Gastroesophageal sphincter (tissue), 4 donors: ENCODE measurements at regions not wholly inside any gene's neighbourhood (a gene's known extent, or its start where the extent isn't known, plus 50 kb on each side); places are given as distances from the start of the nearest gene placed in this dataset.

Source experiments
- ATAC-seq: fragments of 150-250 bp; one replicate; pipeline ENCODE4 v1.9.1; 2016; ENCODE audit warnings: mild to moderate bottlenecking, moderate library complexity
- H3K27ac ChIP-seq, 4 donors: fragments of 200-600 bp; sonication (generic) in 3 of 4; 1 replicate in 3 of 4; 2 replicates in 1 of 4; pipeline ENCODE4 v1.5.1; 2016 to 2019
- H3K27me3 ChIP-seq: fragments of 200-600 bp; sonication (generic); one replicate; pipeline ENCODE4 v1.5.1; 2019
- H3K36me3 ChIP-seq, 2 donors: fragments of 200-600 bp; sonication (generic); one replicate each; pipeline ENCODE4 v1.5.1; 2019; ENCODE audit warnings: control low read depth in 1 of 2
- H3K4me1 ChIP-seq, 3 donors: fragments of 200-600 bp; sonication (generic); 1 replicate in 2 of 3; 2 replicates in 1 of 3; pipeline ENCODE4 v1.5.1; 2016 to 2019; ENCODE audit warnings: control low read depth in 2 of 3
- H3K4me3 ChIP-seq, 2 donors: fragments of 200-600 bp; sonication (generic); one replicate each; pipeline ENCODE4 v1.5.1; 2019; ENCODE audit warnings: mild to moderate bottlenecking in 1 of 2, moderate library complexity in 1 of 2
- H3K9me3 ChIP-seq, 3 donors: fragments of 200-600 bp; sonication (generic); one replicate each; pipeline ENCODE4 v1.5.1; 2017 to 2019; ENCODE audit warnings: control low read depth in 2 of 3
- EP300 ChIP-seq: sonication (generic); formaldehyde crosslinking; IDR thresholded peaks from one replicate; pipeline ENCODE4 v1.6.1; 2017; ENCODE audit warnings: antibody characterized with exemption, mild to moderate bottlenecking
- POLR2A ChIP-seq, 2 donors: fragments of 450-650 bp; IDR thresholded peaks; one replicate each; pipeline ENCODE4 v1.6.1; 2017; ENCODE audit warnings: antibody characterized with exemption in 2 of 2, mild to moderate bottlenecking in 2 of 2, moderate library complexity in 1 of 2
- POLR2AphosphoS5 ChIP-seq: sonication (generic); formaldehyde crosslinking; IDR thresholded peaks from one replicate; pipeline ENCODE4 v1.6.1; 2017; ENCODE audit warnings: antibody characterized with exemption
- WGBS, 2 donors: methylation state at CpG; one replicate each; pipeline ENCODE4 v1.1.5; 2018; ENCODE audit warnings: low coverage in 1 of 2; 5-methylcytosine and 5-hydroxymethylcytosine counted together
- TF ChIP-seq, protein P1 (sequence below), 4 experiments: fragments of 200-600 bp in 2 of 4; fragments of 450-650 bp in 2 of 4; sonication (generic) in 1 of 4; IDR thresholded peaks; one replicate each; pipeline ENCODE4 v1.5.1; 2017 to 2019; ENCODE audit warnings: antibody characterized with exemption in 4 of 4, mild to moderate bottlenecking in 2 of 4, moderate library complexity in 2 of 4

- TF ChIP-seq, protein P1, sequence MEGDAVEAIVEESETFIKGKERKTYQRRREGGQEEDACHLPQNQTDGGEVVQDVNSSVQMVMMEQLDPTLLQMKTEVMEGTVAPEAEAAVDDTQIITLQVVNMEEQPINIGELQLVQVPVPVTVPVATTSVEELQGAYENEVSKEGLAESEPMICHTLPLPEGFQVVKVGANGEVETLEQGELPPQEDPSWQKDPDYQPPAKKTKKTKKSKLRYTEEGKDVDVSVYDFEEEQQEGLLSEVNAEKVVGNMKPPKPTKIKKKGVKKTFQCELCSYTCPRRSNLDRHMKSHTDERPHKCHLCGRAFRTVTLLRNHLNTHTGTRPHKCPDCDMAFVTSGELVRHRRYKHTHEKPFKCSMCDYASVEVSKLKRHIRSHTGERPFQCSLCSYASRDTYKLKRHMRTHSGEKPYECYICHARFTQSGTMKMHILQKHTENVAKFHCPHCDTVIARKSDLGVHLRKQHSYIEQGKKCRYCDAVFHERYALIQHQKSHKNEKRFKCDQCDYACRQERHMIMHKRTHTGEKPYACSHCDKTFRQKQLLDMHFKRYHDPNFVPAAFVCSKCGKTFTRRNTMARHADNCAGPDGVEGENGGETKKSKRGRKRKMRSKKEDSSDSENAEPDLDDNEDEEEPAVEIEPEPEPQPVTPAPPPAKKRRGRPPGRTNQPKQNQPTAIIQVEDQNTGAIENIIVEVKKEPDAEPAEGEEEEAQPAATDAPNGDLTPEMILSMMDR (IDR thresholded peaks at IDR 0.05) = no peak
- TF ChIP-seq POLR2A (IDR thresholded peaks at IDR 0.05) = no peak
- no peak for TF ChIP-seq EP300
- no peak for TF ChIP-seq POLR2AphosphoS5
- H3K4me3 ChIP-seq = no peak overlapping the region
- 33 to 56% methylated on average over 1 to 3 of the region's 3 CpGs for WGBS, 2 donors
- no peaks in the 10 kb centered on the region for H3K36me3 ChIP-seq
- no peak for ATAC-seq
- peaks cover 0 to 10% (median 0%) of the 10 kb centered on the region in 3 donors for H3K9me3 ChIP-seq
- H3K27me3 ChIP-seq = no peaks in the 10 kb centered on the region
- no peaks in the 10 kb centered on the region for H3K4me1 ChIP-seq
- no peak overlapping the region for H3K27ac ChIP-seq
Measured at GRCh38 chr4:84366161-84366560, 132.9 kb downstream of the NKX6-1 start.

DNA sequence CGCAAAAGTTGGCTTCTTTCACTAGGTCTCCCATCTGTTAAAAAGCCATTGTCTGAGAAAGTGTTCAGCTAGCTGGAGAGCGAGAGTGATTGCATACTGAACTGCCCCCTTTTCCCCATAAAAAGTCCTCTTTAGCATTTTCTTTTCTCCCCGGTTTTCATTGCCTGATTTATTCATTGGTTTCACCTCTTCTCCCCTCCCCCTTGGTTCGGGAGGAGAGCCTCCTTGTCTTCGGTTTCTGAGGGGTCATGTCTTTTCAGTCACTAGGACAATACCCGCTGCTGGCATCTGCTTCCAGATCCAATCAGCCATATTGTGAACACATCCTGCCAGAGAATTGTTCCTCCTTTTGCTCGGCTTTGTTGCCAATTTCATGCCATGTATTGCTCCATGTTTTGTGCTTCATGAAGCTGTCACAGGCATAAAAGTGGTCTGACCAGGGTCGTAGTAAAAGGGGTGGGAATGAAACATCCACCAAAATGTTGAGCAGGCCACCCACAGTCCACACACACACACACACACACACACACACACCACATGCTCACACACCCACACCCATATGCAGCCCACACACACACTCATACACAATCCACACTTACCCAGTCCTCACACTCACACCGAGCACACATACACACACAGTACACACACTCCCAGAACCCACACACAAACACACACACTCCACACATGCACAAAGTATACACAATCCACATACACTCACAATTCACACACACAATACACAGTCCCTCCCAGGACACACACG lies 136.0 kb downstream of the NKX6-1 start:
- peaks cover 0 to 10% (median 0%) of the 10 kb centered on the region in 3 donors for H3K9me3 ChIP-seq
- no peaks in the 10 kb centered on the region for H3K36me3 ChIP-seq
- TF ChIP-seq EP300 = no peak
- TF ChIP-seq POLR2AphosphoS5 = no peak
- no peak for TF ChIP-seq POLR2A (IDR thresholded peaks at IDR 0.05)
- TF ChIP-seq, protein P1 (IDR thresholded peaks at IDR 0.05) = no peak
- no peak overlapping the region for H3K27ac ChIP-seq
- ATAC-seq = no peak
- no peaks in the 10 kb centered on the region for H3K27me3 ChIP-seq
- H3K4me3 ChIP-seq = no peak overlapping the region
- H3K4me1 ChIP-seq = no peaks in the 10 kb centered on the region
- 75 to 85% methylated on average over 7 to 10 of the region's 10 CpGs for WGBS, 2 donors

GRCh38 chr4:84342161-84342560 lies 156.9 kb downstream of the NKX6-1 start:
- H3K36me3 ChIP-seq = no peaks in the 10 kb centered on the region
- H3K27me3 ChIP-seq = no peaks in the 10 kb centered on the region
- H3K4me3 ChIP-seq = no peak overlapping the region
- no CpG with 5 or more reads among the region's 3 CpGs for WGBS, 2 donors
- no peak for ATAC-seq
- peaks cover 0 to 28% (median 0%) of the 10 kb centered on the region in 3 donors for H3K9me3 ChIP-seq
- no peak overlapping the region for H3K27ac ChIP-seq
- no peaks in the 10 kb centered on the region for H3K4me1 ChIP-seq
- no peak for TF ChIP-seq POLR2AphosphoS5
- TF ChIP-seq POLR2A (IDR thresholded peaks at IDR 0.05) = no peak
- TF ChIP-seq EP300 = no peak
- TF ChIP-seq, protein P1 (IDR thresholded peaks at IDR 0.05) = no peak

DNA sequence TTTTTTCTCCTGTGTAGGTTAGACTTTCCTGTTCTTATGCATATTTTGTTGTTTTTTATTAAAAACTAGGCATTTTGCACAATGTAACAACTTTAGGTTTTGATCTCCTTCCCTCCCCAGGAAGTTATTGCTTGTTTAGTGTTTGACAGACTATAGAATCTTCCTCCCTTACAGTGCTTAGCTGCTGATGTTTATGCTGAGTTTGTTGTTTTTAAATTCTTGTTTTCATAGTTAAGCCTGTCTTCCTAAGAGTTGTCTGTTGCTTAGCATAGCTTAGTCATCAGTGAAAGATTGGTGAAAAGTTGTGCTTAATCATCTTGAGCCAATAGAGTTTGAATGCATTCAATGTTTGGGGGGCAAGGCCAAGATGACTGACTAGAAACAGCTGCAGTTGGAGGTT lies 157.5 kb downstream of the NKX6-1 start:
- H3K36me3 ChIP-seq = no peaks in the 10 kb centered on the region
- ATAC-seq = no peak
- H3K9me3 ChIP-seq = peaks cover 0 to 28% (median 0%) of the 10 kb centered on the region in 3 donors
- H3K27me3 ChIP-seq = no peaks in the 10 kb centered on the region
- no peaks in the 10 kb centered on the region for H3K4me1 ChIP-seq
- H3K4me3 ChIP-seq = no peak overlapping the region
- H3K27ac ChIP-seq = no peak overlapping the region
- TF ChIP-seq POLR2A (IDR thresholded peaks at IDR 0.05) (no peak), EP300 (no peak), POLR2AphosphoS5 (no peak)
- TF ChIP-seq, protein P1 (IDR thresholded peaks at IDR 0.05) = no peak

DNA sequence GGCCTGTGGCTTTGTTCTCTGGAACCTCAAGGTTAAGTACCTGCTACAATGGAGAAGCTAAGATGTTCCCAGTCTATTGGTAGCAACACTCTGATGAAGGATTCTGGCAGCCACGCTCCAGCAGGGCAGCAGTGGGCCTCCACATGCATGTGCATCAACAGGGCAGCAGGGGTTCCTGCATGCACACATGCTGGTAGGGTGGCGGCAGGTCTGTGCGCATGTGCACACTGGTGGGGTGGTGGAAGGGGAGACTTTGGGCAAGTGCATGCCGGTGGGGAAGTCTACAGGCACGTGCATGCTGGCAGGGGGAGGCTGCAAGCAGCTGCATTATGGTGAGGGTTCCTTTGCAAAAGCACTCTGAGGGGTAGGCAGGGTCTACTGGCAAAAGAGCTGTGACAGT lies 160.7 kb downstream of the NKX6-1 start:
- no peaks in the 10 kb centered on the region for H3K36me3 ChIP-seq
- 73% methylated on average over 3 of the region's 5 CpGs; no CpG with 5 or more reads in 1 of the 2 donors for WGBS, 2 donors

More for the DNA sequence above, 160.7 kb downstream of the NKX6-1 start:
- H3K4me1 ChIP-seq = no peaks in the 10 kb centered on the region
- H3K9me3 ChIP-seq = peaks cover 0 to 25% (median 0%) of the 10 kb centered on the region in 3 donors
- TF ChIP-seq POLR2AphosphoS5 (no peak), EP300 (no peak), POLR2A (IDR thresholded peaks at IDR 0.05) (no peak)
- TF ChIP-seq, protein P1 (IDR thresholded peaks at IDR 0.05) = no peak
- H3K4me3 ChIP-seq = no peak overlapping the region
- H3K27me3 ChIP-seq = no peaks in the 10 kb centered on the region
- no peak for ATAC-seq
- H3K27ac ChIP-seq = no peak overlapping the region
